GM18511 (cell line): ENCODE measurements at regions not wholly inside any gene's neighbourhood (a gene's known extent, or its start where the extent isn't known, plus 50 kb on each side); places are given as distances from the start of the nearest gene placed in this dataset.

Source experiments
- ATAC-seq: cut with Tn5 transposase; IDR thresholded peaks from one replicate; pipeline ENCODE4 v1.9.1; 2021; ENCODE audit warnings: mild to moderate bottlenecking, moderate library complexity; ENCODE audit not compliant: unreplicated experiment

DNA sequence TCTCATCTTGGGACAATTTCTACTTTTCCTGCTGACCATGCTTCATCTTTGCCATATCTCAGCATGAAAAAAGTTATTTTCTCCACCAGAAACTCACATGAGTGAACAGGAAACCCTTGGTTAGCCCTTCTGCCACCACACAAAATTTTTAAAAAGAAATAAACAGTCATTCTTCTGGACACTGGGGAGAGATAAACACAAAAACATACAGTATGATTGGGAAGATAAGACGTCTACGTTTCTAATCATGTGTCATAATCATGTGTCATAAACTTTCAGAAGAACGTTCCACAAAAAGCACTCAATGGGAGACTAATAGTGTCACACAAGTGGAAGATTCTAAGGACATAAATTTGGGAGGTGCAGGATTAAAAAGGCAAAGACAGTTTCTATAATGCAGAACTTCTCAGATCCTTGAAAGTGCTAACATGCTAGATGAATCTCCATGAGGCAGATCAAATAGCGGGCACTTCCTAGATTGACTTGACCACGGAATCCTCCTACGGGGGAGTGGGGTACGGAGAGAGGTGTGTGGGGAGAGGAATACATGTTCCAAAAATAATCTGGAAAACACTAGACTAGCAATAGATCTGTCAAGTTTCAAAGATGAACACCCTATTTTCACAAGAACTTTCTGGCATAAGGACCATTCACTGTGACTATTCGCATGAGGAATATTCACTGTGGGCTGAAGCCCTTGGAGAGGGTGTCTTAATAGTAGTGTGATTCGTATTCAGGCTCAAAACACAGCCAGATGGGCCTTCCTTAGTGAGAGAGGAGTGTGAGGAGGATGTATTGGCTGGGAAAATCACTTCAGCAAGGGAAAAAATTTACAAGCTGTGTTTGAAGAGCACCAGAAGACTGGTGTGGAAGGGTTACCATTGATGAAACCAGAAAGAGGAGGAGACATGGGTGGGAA is 206.7 kb downstream of the SETD4 start:
- no peak for ATAC-seq

GRCh38 chr21:35852820-35853219 is 207.5 kb downstream of the SETD4 start:
- no peak for ATAC-seq

- no peak for ATAC-seq
These were observed 209.7 kb downstream of the SETD4 start for GRCh38 chr21:35850542-35851103.

GRCh38 chr21:35850029-35850428 is 210.3 kb downstream of the SETD4 start:
- no peak for ATAC-seq

DNA sequence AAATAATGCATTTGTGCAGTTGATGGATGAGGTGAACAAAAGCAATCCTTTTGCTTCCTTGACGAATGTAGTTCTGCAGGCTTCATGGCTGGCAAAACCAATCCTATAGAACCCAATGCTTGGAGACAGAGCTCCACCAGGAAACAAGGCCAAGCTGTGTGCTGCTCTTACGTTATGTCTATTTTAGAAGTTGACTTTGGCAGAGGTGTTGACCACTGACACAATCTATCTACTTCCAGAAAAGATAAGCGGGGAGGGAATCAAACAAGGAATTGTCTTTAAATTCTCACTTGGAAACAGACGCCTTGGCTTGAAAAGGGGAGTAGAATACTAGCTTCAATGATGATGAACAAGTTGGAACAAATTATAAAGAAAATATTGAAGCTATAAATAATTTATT is 211.2 kb downstream of the SETD4 start:
- ATAC-seq, result no peak

DNA sequence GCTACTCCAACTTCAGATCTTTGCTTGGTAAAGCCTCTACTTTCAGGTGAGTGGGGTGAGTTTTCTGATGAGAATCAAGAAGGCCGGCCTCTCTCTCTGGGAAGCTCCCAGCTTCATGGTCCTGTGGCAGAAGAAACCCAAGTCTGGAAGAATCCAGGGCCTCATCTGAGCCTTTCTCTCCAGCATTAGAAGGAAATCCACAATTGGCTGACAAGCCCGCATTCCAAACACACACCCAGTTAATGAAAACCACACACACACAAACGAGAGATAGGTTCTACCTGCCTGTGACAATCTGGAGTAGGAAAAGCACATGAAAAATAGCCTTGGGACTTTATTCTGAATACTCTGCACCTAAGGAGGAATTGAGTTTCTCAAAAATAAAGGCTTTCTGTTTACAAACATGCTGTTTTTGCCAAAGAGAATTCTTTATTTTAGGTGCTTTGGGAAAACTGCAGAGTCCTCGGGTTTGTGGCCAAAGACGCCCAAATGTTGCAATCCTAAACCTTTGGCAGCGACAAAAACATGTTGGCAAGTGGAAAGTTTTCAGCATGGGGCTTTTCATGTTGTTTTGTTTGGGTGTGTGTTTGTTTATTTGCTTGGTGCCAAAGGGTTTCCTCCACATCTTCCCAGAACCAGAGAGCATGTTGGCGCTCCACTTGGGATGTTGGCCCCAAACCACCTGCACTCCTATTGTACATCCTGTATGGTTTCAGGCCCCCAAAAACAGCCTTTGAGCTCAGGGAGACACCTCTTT is 216.2 kb downstream of the SETD4 start:
- no peak for ATAC-seq

- no peak for ATAC-seq
These were observed 219.4 kb downstream of the SETD4 start for GRCh38 chr21:35840949-35841348.

- ATAC-seq, result no peak
These were observed 220.0 kb downstream of the SETD4 start for GRCh38 chr21:35840197-35840799.

GRCh38 chr21:35838987-35839763 is 221.2 kb downstream of the SETD4 start:
- no peak for ATAC-seq

DNA sequence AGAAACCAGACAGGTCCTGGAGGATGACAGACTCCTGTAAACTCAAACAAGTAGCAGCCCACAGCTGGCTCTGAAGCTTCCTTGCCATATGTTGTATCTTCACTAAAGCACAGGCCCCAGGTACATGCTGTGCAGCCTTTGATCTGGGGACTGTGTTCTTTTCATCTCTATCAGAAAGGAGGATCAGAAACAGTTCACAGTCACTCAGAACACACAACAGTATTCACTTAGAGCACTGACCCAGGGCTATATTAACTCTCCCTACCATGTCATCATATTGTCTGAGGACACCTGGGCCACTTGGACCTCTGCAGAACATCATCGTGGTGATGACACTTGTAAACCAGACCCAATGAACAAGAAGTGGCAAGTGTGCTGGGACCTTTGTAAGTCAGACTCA is 222.0 kb downstream of the SETD4 start:
- ATAC-seq, result no peak

GRCh38 chr21:35833991-35834390 is 226.3 kb downstream of the SETD4 start:
- ATAC-seq, result no peak

GRCh38 chr21:35833388-35833787 is 226.9 kb downstream of the SETD4 start:
- no peak for ATAC-seq

GRCh38 chr21:35831230-35831629 is 229.1 kb downstream of the SETD4 start:
- no peak for ATAC-seq

GRCh38 chr21:35829067-35829466 is 231.3 kb downstream of the SETD4 start:
- ATAC-seq, result no peak

GRCh38 chr21:35828161-35828560 is 232.2 kb downstream of the SETD4 start:
- no peak for ATAC-seq

- no peak for ATAC-seq
These were observed 233.3 kb downstream of the SETD4 start for GRCh38 chr21:35827004-35827403.

- no peak for ATAC-seq
These were observed 234.7 kb downstream of the SETD4 start for GRCh38 chr21:35825370-35826353.

- ATAC-seq, result no peak
These were observed 236.2 kb downstream of the SETD4 start for GRCh38 chr21:35824136-35824535.

- ATAC-seq, result no peak
These were observed 241.2 kb downstream of the SETD4 start for GRCh38 chr21:35819134-35819533.
